ENCODE measurements at regions not wholly inside any gene's neighbourhood (a gene's known extent, or its start where the extent isn't known, plus 50 kb on each side); places are given as distances from the start of the nearest gene placed in this dataset.

GRCh38 chr11:45435706-45436105 is 149.6 kb upstream of the SYT13 start:
- no peak overlapping the region for H2AFZ ChIP-seq (ENCODE audit: low read depth)
- H4K20me1 ChIP-seq (ENCODE audit: insufficient read depth), result no peaks in the 10 kb centered on the region
- no peaks in the 10 kb centered on the region for H3K79me2 ChIP-seq (ENCODE audit: insufficient read depth)
- no peaks in the 10 kb centered on the region for H3F3A ChIP-seq (replicated peaks; ENCODE audit: insufficient read depth)
- CTCF ChIA-PET, result no interaction called here
- H3K9me3 ChIP-seq, result no peaks in the 10 kb centered on the region
- no peak for TF ChIP-seq NRF1 (IDR thresholded peaks at IDR 0.05; ENCODE audit: low read depth, low read length)
- no peak for TF ChIP-seq NFIC (IDR thresholded peaks at IDR 0.05; ENCODE audit: borderline replicate concordance)
- TF ChIP-seq FOXJ3 (CRISPR knock-in tag; IDR thresholded peaks at IDR 0.05), result no peak
- TF ChIP-seq USF1 (IDR thresholded peaks at IDR 0.05; ENCODE audit: borderline replicate concordance, low read depth), result no peak
- TF ChIP-seq YY1 (IDR thresholded peaks at IDR 0.05; ENCODE audit: low read depth), result no peak
- TF ChIP-seq, protein P1, sequence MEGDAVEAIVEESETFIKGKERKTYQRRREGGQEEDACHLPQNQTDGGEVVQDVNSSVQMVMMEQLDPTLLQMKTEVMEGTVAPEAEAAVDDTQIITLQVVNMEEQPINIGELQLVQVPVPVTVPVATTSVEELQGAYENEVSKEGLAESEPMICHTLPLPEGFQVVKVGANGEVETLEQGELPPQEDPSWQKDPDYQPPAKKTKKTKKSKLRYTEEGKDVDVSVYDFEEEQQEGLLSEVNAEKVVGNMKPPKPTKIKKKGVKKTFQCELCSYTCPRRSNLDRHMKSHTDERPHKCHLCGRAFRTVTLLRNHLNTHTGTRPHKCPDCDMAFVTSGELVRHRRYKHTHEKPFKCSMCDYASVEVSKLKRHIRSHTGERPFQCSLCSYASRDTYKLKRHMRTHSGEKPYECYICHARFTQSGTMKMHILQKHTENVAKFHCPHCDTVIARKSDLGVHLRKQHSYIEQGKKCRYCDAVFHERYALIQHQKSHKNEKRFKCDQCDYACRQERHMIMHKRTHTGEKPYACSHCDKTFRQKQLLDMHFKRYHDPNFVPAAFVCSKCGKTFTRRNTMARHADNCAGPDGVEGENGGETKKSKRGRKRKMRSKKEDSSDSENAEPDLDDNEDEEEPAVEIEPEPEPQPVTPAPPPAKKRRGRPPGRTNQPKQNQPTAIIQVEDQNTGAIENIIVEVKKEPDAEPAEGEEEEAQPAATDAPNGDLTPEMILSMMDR (IDR thresholded peaks at IDR 0.05), result no peak
- TF ChIP-seq RXRA (IDR thresholded peaks at IDR 0.05; ENCODE audit: borderline replicate concordance, low read depth), result no peak
- TF ChIP-seq MEF2A (IDR thresholded peaks at IDR 0.05; ENCODE audit: borderline replicate concordance, low read depth), result no peak
- no peak for TF ChIP-seq GATA2 (CRISPR knock-in tag; IDR thresholded peaks at IDR 0.05)
- TF ChIP-seq, protein P2, sequence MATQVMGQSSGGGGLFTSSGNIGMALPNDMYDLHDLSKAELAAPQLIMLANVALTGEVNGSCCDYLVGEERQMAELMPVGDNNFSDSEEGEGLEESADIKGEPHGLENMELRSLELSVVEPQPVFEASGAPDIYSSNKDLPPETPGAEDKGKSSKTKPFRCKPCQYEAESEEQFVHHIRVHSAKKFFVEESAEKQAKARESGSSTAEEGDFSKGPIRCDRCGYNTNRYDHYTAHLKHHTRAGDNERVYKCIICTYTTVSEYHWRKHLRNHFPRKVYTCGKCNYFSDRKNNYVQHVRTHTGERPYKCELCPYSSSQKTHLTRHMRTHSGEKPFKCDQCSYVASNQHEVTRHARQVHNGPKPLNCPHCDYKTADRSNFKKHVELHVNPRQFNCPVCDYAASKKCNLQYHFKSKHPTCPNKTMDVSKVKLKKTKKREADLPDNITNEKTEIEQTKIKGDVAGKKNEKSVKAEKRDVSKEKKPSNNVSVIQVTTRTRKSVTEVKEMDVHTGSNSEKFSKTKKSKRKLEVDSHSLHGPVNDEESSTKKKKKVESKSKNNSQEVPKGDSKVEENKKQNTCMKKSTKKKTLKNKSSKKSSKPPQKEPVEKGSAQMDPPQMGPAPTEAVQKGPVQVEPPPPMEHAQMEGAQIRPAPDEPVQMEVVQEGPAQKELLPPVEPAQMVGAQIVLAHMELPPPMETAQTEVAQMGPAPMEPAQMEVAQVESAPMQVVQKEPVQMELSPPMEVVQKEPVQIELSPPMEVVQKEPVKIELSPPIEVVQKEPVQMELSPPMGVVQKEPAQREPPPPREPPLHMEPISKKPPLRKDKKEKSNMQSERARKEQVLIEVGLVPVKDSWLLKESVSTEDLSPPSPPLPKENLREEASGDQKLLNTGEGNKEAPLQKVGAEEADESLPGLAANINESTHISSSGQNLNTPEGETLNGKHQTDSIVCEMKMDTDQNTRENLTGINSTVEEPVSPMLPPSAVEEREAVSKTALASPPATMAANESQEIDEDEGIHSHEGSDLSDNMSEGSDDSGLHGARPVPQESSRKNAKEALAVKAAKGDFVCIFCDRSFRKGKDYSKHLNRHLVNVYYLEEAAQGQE (IDR thresholded peaks at IDR 0.05; ENCODE audit: low read depth, low read length), result no peak
- TF ChIP-seq, protein P3, sequence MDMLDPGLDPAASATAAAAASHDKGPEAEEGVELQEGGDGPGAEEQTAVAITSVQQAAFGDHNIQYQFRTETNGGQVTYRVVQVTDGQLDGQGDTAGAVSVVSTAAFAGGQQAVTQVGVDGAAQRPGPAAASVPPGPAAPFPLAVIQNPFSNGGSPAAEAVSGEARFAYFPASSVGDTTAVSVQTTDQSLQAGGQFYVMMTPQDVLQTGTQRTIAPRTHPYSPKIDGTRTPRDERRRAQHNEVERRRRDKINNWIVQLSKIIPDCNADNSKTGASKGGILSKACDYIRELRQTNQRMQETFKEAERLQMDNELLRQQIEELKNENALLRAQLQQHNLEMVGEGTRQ (IDR thresholded peaks at IDR 0.05; ENCODE audit: borderline replicate concordance, low read depth, low read length), result no peak
- no peak overlapping the region for H3K4me2 ChIP-seq
- peaks cover 0 to 9% of the 10 kb centered on the region in 2 experiments; a peak in 2 of 4 replicates for H3K4me1 ChIP-seq (ENCODE audit: control insufficient read depth in 1 of 2, insufficient read depth in 2 of 2, low read depth in 1 of 2, low read length in 1 of 2)
- H3K4me3 ChIP-seq (ENCODE audit: low read depth in 2 of 2, low read length in 1 of 2), result no peak overlapping the region
- no peak for DNase-seq
- POLR2A ChIA-PET, result no interaction called here
- H3K9me2 ChIP-seq, result no peaks in the 10 kb centered on the region
- H3K27me3 ChIP-seq (ENCODE audit: insufficient read depth), result peaks cover 11% of the 10 kb centered on the region; the same call in 1 of the 2 replicates
- H3K9ac ChIP-seq, result no peak overlapping the region
- WGBS (ENCODE audit: low lambda C conversion rate), result 45% methylated on average over 3 of the region's 3 CpGs
- no peak overlapping the region for H3K27ac ChIP-seq (ENCODE audit: low read depth in 2 of 2, low read length in 1 of 2)
- H3K36me3 ChIP-seq (replicated peaks in 1 of 2; ENCODE audit: control insufficient read depth in 1 of 2, insufficient read depth in 2 of 2, low read length in 1 of 2), result no peaks in the 10 kb centered on the region
